ENCODE measurements at regions not wholly inside any gene's neighbourhood (a gene's known extent, or its start where the extent isn't known, plus 50 kb on each side); places are given as distances from the start of the nearest gene placed in this dataset.
"Not testable (repeated sequence)": the region's sequence is repeated elsewhere in the genome, so short reads cannot be mapped to it uniquely, and the experiment has no call there.

GRCh38 chr7:155377838-155378579, 79.9 kb upstream of the EN2 start:
- DNase-seq: peak; percentile 71

- DNase-seq: no peak
Observed at GRCh38 chr7:155378580-155378934, 79.4 kb upstream of the EN2 start.

- no peak for DNase-seq
Observed at GRCh38 chr7:155378959-155379871, 78.7 kb upstream of the EN2 start.

GRCh38 chr7:155380221-155380861, 77.6 kb upstream of the EN2 start:
- DNase-seq: peak; percentile 88

GRCh38 chr7:155380976-155381851, 76.7 kb upstream of the EN2 start:
- DNase-seq: no peak

- DNase-seq: no peak
Observed at GRCh38 chr7:155381852-155382801, 75.8 kb upstream of the EN2 start.

- no peak for DNase-seq
Observed at GRCh38 chr7:155382802-155383171, 75.1 kb upstream of the EN2 start.

- no peak for DNase-seq
Observed at GRCh38 chr7:155383756-155384491, 74.0 kb upstream of the EN2 start.

- no peak for DNase-seq
Observed at GRCh38 chr7:155384751-155385150, 73.2 kb upstream of the EN2 start.

- not testable (repeated sequence) for DNase-seq
Observed at GRCh38 chr7:155385182-155385581, 72.7 kb upstream of the EN2 start.

- DNase-seq: no peak
Observed at GRCh38 chr7:155386608-155387007, 71.3 kb upstream of the EN2 start.

- no peak for DNase-seq
Observed at GRCh38 chr7:155387066-155387620, 70.8 kb upstream of the EN2 start.

- no peak for DNase-seq
Observed at GRCh38 chr7:155388561-155388960, 69.4 kb upstream of the EN2 start.

GRCh38 chr7:155391414-155391813, 66.5 kb upstream of the EN2 start:
- DNase-seq: no peak

- no peak for DNase-seq
Observed at GRCh38 chr7:155392726-155393570, 65.0 kb upstream of the EN2 start.

GRCh38 chr7:155394413-155394812, 63.5 kb upstream of the EN2 start:
- no peak for DNase-seq

- DNase-seq: no peak
Observed at GRCh38 chr7:155395176-155395797, 62.6 kb upstream of the EN2 start.

GRCh38 chr7:155396661-155397060, 61.3 kb upstream of the EN2 start:
- DNase-seq: no peak

Measured in islet precursor cell (in vitro differentiated cells).